ENCODE measurements at regions not wholly inside any gene's neighbourhood (a gene's known extent, or its start where the extent isn't known, plus 50 kb on each side); places are given as distances from the start of the nearest gene placed in this dataset.
A peak's percentile ranks its signal among the peaks of the same experiment; 100 is the strongest.

- 28% methylated on average over 2 of the region's 2 CpGs for WGBS
These were observed 52.1 kb upstream of the EIF3M start for GRCh38 chr11:32531528-32531927.

GRCh38 chr11:32529994-32530588, 53.5 kb upstream of the EIF3M start:
- H3K27me3 ChIP-seq, result no peaks in the 10 kb centered on the region
- H3K9me3 ChIP-seq, result no peaks in the 10 kb centered on the region
- H3K4me3 ChIP-seq, result no peak overlapping the region
- H3K27ac ChIP-seq (replicated peaks in 1 of 4), result no peak overlapping the region
- TF ChIP-seq CTCF (IDR thresholded peaks at IDR 0.05) (no peak), POLR2AphosphoS5 (IDR thresholded peaks at IDR 0.05) (no peak), EP300 (IDR thresholded peaks at IDR 0.05) (no peak), POLR2A (IDR thresholded peaks at IDR 0.05; ENCODE audit: low read depth) (no peak)
- no peak for DNase-seq (ENCODE audit: extremely low spot score)
- 93% methylated on average over 8 of the region's 8 CpGs for WGBS
- H3K4me1 ChIP-seq, result no peaks in the 10 kb centered on the region
- H3K36me3 ChIP-seq, result no peaks in the 10 kb centered on the region
- intact Hi-C loops (cut with DNase I), result no loop called here

More at GRCh38 chr11:32531528-32531927, 52.1 kb upstream of the EIF3M start:
- Histone ChIP-seq H3K9me3 (no peaks in the 10 kb centered on the region), H3K36me3 (no peaks in the 10 kb centered on the region), H3K27me3 (no peaks in the 10 kb centered on the region), H3K4me3 (no peak overlapping the region), H3K27ac (replicated peaks in 1 of 4) (no peak overlapping the region), H3K4me1 (no peaks in the 10 kb centered on the region)
- no peak for DNase-seq (ENCODE audit: extremely low spot score)
- intact Hi-C loops (cut with DNase I), result no loop called here
- TF ChIP-seq POLR2AphosphoS5 (IDR thresholded peaks at IDR 0.05), result no peak
- TF ChIP-seq POLR2A (IDR thresholded peaks at IDR 0.05; ENCODE audit: low read depth), result no peak
- TF ChIP-seq CTCF (IDR thresholded peaks at IDR 0.05), result no peak
- no peak for TF ChIP-seq EP300 (IDR thresholded peaks at IDR 0.05)

- H3K27me3 ChIP-seq, result no peaks in the 10 kb centered on the region
- intact Hi-C loops (cut with DNase I), result no loop called here
- no peak overlapping the region for H3K27ac ChIP-seq (replicated peaks in 1 of 4)
- peak; percentile 2 for DNase-seq (ENCODE audit: extremely low spot score)
- TF ChIP-seq POLR2A (IDR thresholded peaks at IDR 0.05; ENCODE audit: low read depth), result no peak
- TF ChIP-seq CTCF (IDR thresholded peaks at IDR 0.05), result no peak
- TF ChIP-seq EP300 (IDR thresholded peaks at IDR 0.05), result no peak
- TF ChIP-seq POLR2AphosphoS5 (IDR thresholded peaks at IDR 0.05), result no peak
- H3K9me3 ChIP-seq, result no peaks in the 10 kb centered on the region
- no peak overlapping the region for H3K4me3 ChIP-seq
- no peaks in the 10 kb centered on the region for H3K36me3 ChIP-seq
- no peaks in the 10 kb centered on the region for H3K4me1 ChIP-seq
- 77% methylated on average over 10 of the region's 10 CpGs for WGBS
These were observed 56.1 kb upstream of the EIF3M start for GRCh38 chr11:32527261-32528175.

GRCh38 chr11:32526760-32527159, 56.9 kb upstream of the EIF3M start:
- WGBS, result 68% methylated on average over 4 of the region's 4 CpGs
- Histone ChIP-seq H3K4me1 (no peaks in the 10 kb centered on the region), H3K27ac (replicated peaks in 1 of 4) (no peak overlapping the region), H3K27me3 (no peaks in the 10 kb centered on the region), H3K9me3 (no peaks in the 10 kb centered on the region), H3K36me3 (no peaks in the 10 kb centered on the region), H3K4me3 (no peak overlapping the region)
- intact Hi-C loops (cut with DNase I), result no loop called here
- TF ChIP-seq POLR2A (IDR thresholded peaks at IDR 0.05; ENCODE audit: low read depth) (no peak), POLR2AphosphoS5 (IDR thresholded peaks at IDR 0.05) (no peak), EP300 (IDR thresholded peaks at IDR 0.05) (no peak), CTCF (IDR thresholded peaks at IDR 0.05) (no peak)
- DNase-seq (ENCODE audit: extremely low spot score), result peak; percentile 37

Measured in esophagus muscularis mucosa (tissue), 4 donors.